ENCODE measurements at regions not wholly inside any gene's neighbourhood (a gene's known extent, or its start where the extent isn't known, plus 50 kb on each side); places are given as distances from the start of the nearest gene placed in this dataset.

- no peak for TF ChIP-seq POLR2A (IDR thresholded peaks at IDR 0.05)
- TF ChIP-seq CTCF (IDR thresholded peaks at IDR 0.05), result no peak
Observed at GRCh38 chr2:212672186-212672585, 133.6 kb upstream of the ERBB4 start.
